ENCODE measurements at regions not wholly inside any gene's neighbourhood (a gene's known extent, or its start where the extent isn't known, plus 50 kb on each side); places are given as distances from the start of the nearest gene placed in this dataset.

GRCh38 chr3:124409650-124410275, 320.5 kb upstream of the UMPS start:
- BruUV-seq (replicated peaks) = no TSS peak
- POLR2A ChIA-PET = no interaction called here
- no peak for DNase-seq (ENCODE audit: low read depth, low spot score)
- no peak overlapping the region for H3K27ac ChIP-seq (ENCODE audit: low read length)
- H3K4me3 ChIP-seq (ENCODE audit: low read depth in 2 of 2, low read length in 2 of 2) = no peak overlapping the region
- peaks cover 16% of the 10 kb centered on the region; the same call in 1 of the 2 replicates for H3K27me3 ChIP-seq (ENCODE audit: control insufficient read depth, insufficient read depth, low read length)
- ATAC-seq = no peak
- H3K4me1 ChIP-seq (ENCODE audit: control insufficient read depth, insufficient read depth, low read length) = no peaks in the 10 kb centered on the region
- H3K9me3 ChIP-seq (ENCODE audit: control insufficient read depth, insufficient read depth, low read depth, low read length) = no peaks in the 10 kb centered on the region
- in situ Hi-C loops (cut with HindIII; ENCODE audit: low pct_unique_long_range_greater_than_20kb, low sequenced_read_pairs) (no loop called here), intact Hi-C loops (cut with micrococcal nuclease; ENCODE audit: unreplicated experiment) (no loop called here)
- TF ChIP-seq POLR2AphosphoS5 (IDR thresholded peaks at IDR 0.05; ENCODE audit: low read depth, low read length) (no peak), SIN3A (IDR thresholded peaks at IDR 0.05; ENCODE audit: borderline replicate concordance, insufficient read depth, low read depth, low read length) (no peak), TCF7L2 (IDR thresholded peaks at IDR 0.05; ENCODE audit: low read depth, low read length) (no peak)
- TF ChIP-seq, protein P1, sequence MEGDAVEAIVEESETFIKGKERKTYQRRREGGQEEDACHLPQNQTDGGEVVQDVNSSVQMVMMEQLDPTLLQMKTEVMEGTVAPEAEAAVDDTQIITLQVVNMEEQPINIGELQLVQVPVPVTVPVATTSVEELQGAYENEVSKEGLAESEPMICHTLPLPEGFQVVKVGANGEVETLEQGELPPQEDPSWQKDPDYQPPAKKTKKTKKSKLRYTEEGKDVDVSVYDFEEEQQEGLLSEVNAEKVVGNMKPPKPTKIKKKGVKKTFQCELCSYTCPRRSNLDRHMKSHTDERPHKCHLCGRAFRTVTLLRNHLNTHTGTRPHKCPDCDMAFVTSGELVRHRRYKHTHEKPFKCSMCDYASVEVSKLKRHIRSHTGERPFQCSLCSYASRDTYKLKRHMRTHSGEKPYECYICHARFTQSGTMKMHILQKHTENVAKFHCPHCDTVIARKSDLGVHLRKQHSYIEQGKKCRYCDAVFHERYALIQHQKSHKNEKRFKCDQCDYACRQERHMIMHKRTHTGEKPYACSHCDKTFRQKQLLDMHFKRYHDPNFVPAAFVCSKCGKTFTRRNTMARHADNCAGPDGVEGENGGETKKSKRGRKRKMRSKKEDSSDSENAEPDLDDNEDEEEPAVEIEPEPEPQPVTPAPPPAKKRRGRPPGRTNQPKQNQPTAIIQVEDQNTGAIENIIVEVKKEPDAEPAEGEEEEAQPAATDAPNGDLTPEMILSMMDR (IDR thresholded peaks at IDR 0.05) = no peak
- TF ChIP-seq, protein P2, sequence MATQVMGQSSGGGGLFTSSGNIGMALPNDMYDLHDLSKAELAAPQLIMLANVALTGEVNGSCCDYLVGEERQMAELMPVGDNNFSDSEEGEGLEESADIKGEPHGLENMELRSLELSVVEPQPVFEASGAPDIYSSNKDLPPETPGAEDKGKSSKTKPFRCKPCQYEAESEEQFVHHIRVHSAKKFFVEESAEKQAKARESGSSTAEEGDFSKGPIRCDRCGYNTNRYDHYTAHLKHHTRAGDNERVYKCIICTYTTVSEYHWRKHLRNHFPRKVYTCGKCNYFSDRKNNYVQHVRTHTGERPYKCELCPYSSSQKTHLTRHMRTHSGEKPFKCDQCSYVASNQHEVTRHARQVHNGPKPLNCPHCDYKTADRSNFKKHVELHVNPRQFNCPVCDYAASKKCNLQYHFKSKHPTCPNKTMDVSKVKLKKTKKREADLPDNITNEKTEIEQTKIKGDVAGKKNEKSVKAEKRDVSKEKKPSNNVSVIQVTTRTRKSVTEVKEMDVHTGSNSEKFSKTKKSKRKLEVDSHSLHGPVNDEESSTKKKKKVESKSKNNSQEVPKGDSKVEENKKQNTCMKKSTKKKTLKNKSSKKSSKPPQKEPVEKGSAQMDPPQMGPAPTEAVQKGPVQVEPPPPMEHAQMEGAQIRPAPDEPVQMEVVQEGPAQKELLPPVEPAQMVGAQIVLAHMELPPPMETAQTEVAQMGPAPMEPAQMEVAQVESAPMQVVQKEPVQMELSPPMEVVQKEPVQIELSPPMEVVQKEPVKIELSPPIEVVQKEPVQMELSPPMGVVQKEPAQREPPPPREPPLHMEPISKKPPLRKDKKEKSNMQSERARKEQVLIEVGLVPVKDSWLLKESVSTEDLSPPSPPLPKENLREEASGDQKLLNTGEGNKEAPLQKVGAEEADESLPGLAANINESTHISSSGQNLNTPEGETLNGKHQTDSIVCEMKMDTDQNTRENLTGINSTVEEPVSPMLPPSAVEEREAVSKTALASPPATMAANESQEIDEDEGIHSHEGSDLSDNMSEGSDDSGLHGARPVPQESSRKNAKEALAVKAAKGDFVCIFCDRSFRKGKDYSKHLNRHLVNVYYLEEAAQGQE (IDR thresholded peaks at IDR 0.05; ENCODE audit: insufficient read depth in 1 of 2, low read depth in 2 of 2, low read length in 1 of 2) = no peak
- H3K36me3 ChIP-seq (ENCODE audit: control insufficient read depth, insufficient read depth, low read length) = no peaks in the 10 kb centered on the region
- CTCF ChIA-PET = no interaction called here

DNA sequence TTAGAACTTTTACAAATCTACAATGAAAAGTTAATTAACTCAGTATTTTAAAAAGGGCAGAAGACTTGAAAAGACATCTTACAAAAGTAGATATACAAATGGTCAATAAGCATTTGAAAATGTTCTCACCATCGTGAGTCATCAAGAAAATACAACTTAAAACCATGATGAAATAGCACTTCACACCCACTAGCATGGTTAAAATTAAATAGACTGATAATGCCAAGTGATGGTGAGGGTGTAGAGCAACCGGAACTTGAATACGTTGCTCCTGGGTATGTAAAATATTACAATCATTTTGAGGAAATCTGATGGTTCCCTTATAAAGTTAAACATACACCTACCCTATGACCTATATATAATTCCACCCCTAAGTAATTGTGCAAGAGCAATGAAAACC, 319.8 kb upstream of the UMPS start:
- peaks cover 19% of the 10 kb centered on the region; the same call in 1 of the 2 replicates for H3K27me3 ChIP-seq (ENCODE audit: control insufficient read depth, insufficient read depth, low read length)
- ChIA-PET CTCF (no interaction called here), POLR2A (no interaction called here)
- no peaks in the 10 kb centered on the region for H3K9me3 ChIP-seq (ENCODE audit: control insufficient read depth, insufficient read depth, low read depth, low read length)
- H3K4me3 ChIP-seq (ENCODE audit: low read depth in 2 of 2, low read length in 2 of 2) = no peak overlapping the region
- in situ Hi-C loops (cut with HindIII; ENCODE audit: low pct_unique_long_range_greater_than_20kb, low sequenced_read_pairs) (no loop called here), intact Hi-C loops (cut with micrococcal nuclease; ENCODE audit: unreplicated experiment) (no loop called here)
- no peak overlapping the region for H3K27ac ChIP-seq (ENCODE audit: low read length)
- H3K4me1 ChIP-seq (ENCODE audit: control insufficient read depth, insufficient read depth, low read length) = no peaks in the 10 kb centered on the region
- no TSS peak for BruUV-seq (replicated peaks)
- TF ChIP-seq, protein P1 (IDR thresholded peaks at IDR 0.05) = no peak
- TF ChIP-seq, protein P2 (IDR thresholded peaks at IDR 0.05; ENCODE audit: insufficient read depth in 1 of 2, low read depth in 2 of 2, low read length in 1 of 2) = no peak
- TF ChIP-seq TCF7L2 (IDR thresholded peaks at IDR 0.05; ENCODE audit: low read depth, low read length) = no peak
- no peak for TF ChIP-seq POLR2AphosphoS5 (IDR thresholded peaks at IDR 0.05; ENCODE audit: low read depth, low read length)
- TF ChIP-seq SIN3A (IDR thresholded peaks at IDR 0.05; ENCODE audit: borderline replicate concordance, insufficient read depth, low read depth, low read length) = no peak
- H3K36me3 ChIP-seq (ENCODE audit: control insufficient read depth, insufficient read depth, low read length) = no peaks in the 10 kb centered on the region
- ATAC-seq (no peak), DNase-seq (ENCODE audit: low read depth, low spot score) (no peak)
